Mesothelial cell of epicardium (in vitro differentiated cells): ENCODE measurements at regions not wholly inside any gene's neighbourhood (a gene's known extent, or its start where the extent isn't known, plus 50 kb on each side); places are given as distances from the start of the nearest gene placed in this dataset.

Source experiments
- DNase-seq, 2 experiments: peaks; one replicate each; pipeline ENCODE4 v3.0.0; 2021; ENCODE audit warnings: low spot score in 2 of 2; ENCODE audit not compliant: unreplicated experiment in 2 of 2
- H3K27ac Mint-ChIP-seq: 2 replicates; pipeline ENCODE4 v1.8.0; 2021; ENCODE audit warnings: mixed read lengths
- H3K27me3 Mint-ChIP-seq: 2 replicates; pipeline ENCODE4 v1.8.0; 2021; ENCODE audit warnings: low read depth, mixed read lengths
- H3K36me3 Mint-ChIP-seq: 2 replicates; pipeline ENCODE4 v1.8.0; 2021; ENCODE audit warnings: mixed read lengths
- H3K4me1 Mint-ChIP-seq: 2 replicates; pipeline ENCODE4 v1.8.0; 2021; ENCODE audit warnings: mixed read lengths
- H3K4me3 Mint-ChIP-seq: 2 replicates; pipeline ENCODE4 v1.8.0; 2021; ENCODE audit warnings: mild to moderate bottlenecking, moderate library complexity, mixed read lengths
- H3K9me3 Mint-ChIP-seq: 2 replicates; pipeline ENCODE4 v1.8.0; 2021; ENCODE audit warnings: mixed read lengths
- CTCF ChIP-seq: fragments of 200-600 bp; sonication (generic); IDR thresholded peaks from one replicate; pipeline ENCODE4 v1.5.0; 2021; ENCODE audit warnings: antibody characterized with exemption; ENCODE audit not compliant: unreplicated experiment

- no peak for TF ChIP-seq CTCF
- Mint-ChIP-seq H3K4me3 (no peak overlapping the region), H3K36me3 (peaks cover 7% of the 10 kb centered on the region), H3K27me3 (no peaks in the 10 kb centered on the region), H3K4me1 (peaks cover 6% of the 10 kb centered on the region), H3K9me3 (peaks cover 17% of the 10 kb centered on the region), H3K27ac (no peak overlapping the region)
- DNase-seq, result no peak
These were observed 705.5 kb downstream of the ARAP2 start for GRCh38 chr4:35538807-35539206.

- H3K36me3 Mint-ChIP-seq, result peaks cover 7% of the 10 kb centered on the region
- no peak for DNase-seq
- peaks cover 19% of the 10 kb centered on the region for H3K9me3 Mint-ChIP-seq
- H3K27me3 Mint-ChIP-seq, result no peaks in the 10 kb centered on the region
- H3K4me3 Mint-ChIP-seq, result no peak overlapping the region
- no peak for TF ChIP-seq CTCF
- H3K4me1 Mint-ChIP-seq, result peaks cover 6% of the 10 kb centered on the region
- H3K27ac Mint-ChIP-seq, result no peak overlapping the region
These were observed 704.8 kb downstream of the ARAP2 start for GRCh38 chr4:35539404-35540055.

- DNase-seq, result no peak
- Mint-ChIP-seq H3K27ac (no peak overlapping the region), H3K27me3 (no peaks in the 10 kb centered on the region), H3K36me3 (peaks cover 7% of the 10 kb centered on the region), H3K9me3 (peaks cover 34% of the 10 kb centered on the region), H3K4me1 (peaks cover 6% of the 10 kb centered on the region), H3K4me3 (no peak overlapping the region)
- no peak for TF ChIP-seq CTCF
These were observed 703.0 kb downstream of the ARAP2 start for GRCh38 chr4:35541146-35541887.

GRCh38 chr4:35541888-35542213 lies 702.5 kb downstream of the ARAP2 start:
- no peak for TF ChIP-seq CTCF
- Mint-ChIP-seq H3K27ac (no peak overlapping the region), H3K36me3 (peaks cover 7% of the 10 kb centered on the region), H3K4me1 (peaks cover 4% of the 10 kb centered on the region), H3K9me3 (peaks cover 35% of the 10 kb centered on the region), H3K27me3 (no peaks in the 10 kb centered on the region), H3K4me3 (no peak overlapping the region)
- no peak for DNase-seq

GRCh38 chr4:35548921-35549320 lies 695.4 kb downstream of the ARAP2 start:
- no peaks in the 10 kb centered on the region for H3K4me1 Mint-ChIP-seq
- no peak overlapping the region for H3K4me3 Mint-ChIP-seq
- peaks cover 26% of the 10 kb centered on the region for H3K9me3 Mint-ChIP-seq
- no peaks in the 10 kb centered on the region for H3K27me3 Mint-ChIP-seq
- no peaks in the 10 kb centered on the region for H3K36me3 Mint-ChIP-seq
- DNase-seq, result no peak
- TF ChIP-seq CTCF, result no peak
- H3K27ac Mint-ChIP-seq, result no peak overlapping the region
